NK-92 (cell line): ENCODE measurements at regions not wholly inside any gene's neighbourhood (a gene's known extent, or its start where the extent isn't known, plus 50 kb on each side); places are given as distances from the start of the nearest gene placed in this dataset.
A peak's percentile ranks its signal among the peaks of the same experiment; 100 is the strongest.

Experiments used
- DNase-seq: peaks from one replicate; lab custom pipeline; 2025; ENCODE audit not compliant: unreplicated experiment; lab: John Stamatoyannopoulos, UW

- no peak for DNase-seq
Observed at GRCh38 chr3:46091741-46092701, 64.7 kb upstream of the XCR1 start.

GRCh38 chr3:46091046-46091445 is 63.8 kb upstream of the XCR1 start:
- no peak for DNase-seq

- no peak for DNase-seq
Observed at GRCh38 chr3:46090161-46090591, 62.9 kb upstream of the XCR1 start.

- no peak for DNase-seq
Observed at GRCh38 chr3:46089237-46090011, 62.1 kb upstream of the XCR1 start.

GRCh38 chr3:46087871-46088270 is 60.6 kb upstream of the XCR1 start:
- DNase-seq, result no peak

- DNase-seq, result no peak
Observed at GRCh38 chr3:46086986-46087385, 59.7 kb upstream of the XCR1 start.

GRCh38 chr3:46086083-46086437 is 58.8 kb upstream of the XCR1 start:
- no peak for DNase-seq

GRCh38 chr3:46085421-46086082 is 58.3 kb upstream of the XCR1 start:
- no peak for DNase-seq

GRCh38 chr3:46083956-46084355 is 56.7 kb upstream of the XCR1 start:
- no peak for DNase-seq

GRCh38 chr3:46082849-46083248 is 55.6 kb upstream of the XCR1 start:
- no peak for DNase-seq

- DNase-seq, result no peak
Observed at GRCh38 chr3:46082021-46082420, 54.7 kb upstream of the XCR1 start.

- DNase-seq, result no peak
Observed at GRCh38 chr3:46080969-46081345, 53.7 kb upstream of the XCR1 start.

- DNase-seq, result no peak
Observed at GRCh38 chr3:46080124-46080968, 53.1 kb upstream of the XCR1 start.

GRCh38 chr3:46078712-46079400 is 51.6 kb upstream of the XCR1 start:
- DNase-seq, result peak; percentile 33
